ENCODE measurements at regions not wholly inside any gene's neighbourhood (a gene's known extent, or its start where the extent isn't known, plus 50 kb on each side); places are given as distances from the start of the nearest gene placed in this dataset.

DNA sequence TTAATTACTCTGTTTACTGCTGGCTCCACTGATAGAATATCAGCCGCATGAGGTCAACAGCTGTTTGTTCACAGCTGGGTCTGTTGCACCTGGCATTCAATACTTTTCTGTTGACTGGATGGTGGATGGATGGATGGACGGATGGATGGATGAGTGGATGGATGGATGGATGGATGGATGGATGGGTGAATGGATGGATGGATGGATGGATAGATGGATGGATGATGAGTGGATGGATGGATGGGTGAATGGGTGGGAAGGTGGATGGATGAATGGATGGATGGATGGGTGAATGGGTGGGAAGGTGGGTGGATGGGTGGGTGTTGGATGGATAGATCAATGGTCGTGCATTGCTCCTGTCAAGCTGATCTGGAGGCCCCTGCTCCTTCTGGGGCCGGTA lies 422.2 kb upstream of the SULF2 start:
- H3K4me2 ChIP-seq = no peak overlapping the region
- ChIA-PET POLR2A (ENCODE audit: unreplicated experiment) (no interaction called here), CTCF (no interaction called here)
- no peaks in the 10 kb centered on the region for H3K79me2 ChIP-seq (ENCODE audit: low read depth)
- H4K20me1 ChIP-seq (ENCODE audit: insufficient read depth) = no peaks in the 10 kb centered on the region
- no peaks in the 10 kb centered on the region for H3K27me3 ChIP-seq (ENCODE audit: insufficient read depth, low read depth)
- no peak overlapping the region for H3K4me3 ChIP-seq
- intact Hi-C loops (cut with micrococcal nuclease; ENCODE audit: unreplicated experiment) = no loop called here
- H3K36me3 ChIP-seq (ENCODE audit: low read depth) = no peaks in the 10 kb centered on the region
- H3K4me1 ChIP-seq (replicated peaks; ENCODE audit: insufficient read depth) = peaks cover 29% of the 10 kb centered on the region
- H3K9me3 ChIP-seq (ENCODE audit: insufficient read depth, low read depth) = no peaks in the 10 kb centered on the region
- peaks cover under 1% of the 10 kb centered on the region; the same call in 1 of the 2 replicates for H3F3A ChIP-seq (ENCODE audit: insufficient read depth, low read depth)
- no peak for TF ChIP-seq EZH2 (IDR thresholded peaks at IDR 0.05; ENCODE audit: low read depth)
- TF ChIP-seq, protein P1, sequence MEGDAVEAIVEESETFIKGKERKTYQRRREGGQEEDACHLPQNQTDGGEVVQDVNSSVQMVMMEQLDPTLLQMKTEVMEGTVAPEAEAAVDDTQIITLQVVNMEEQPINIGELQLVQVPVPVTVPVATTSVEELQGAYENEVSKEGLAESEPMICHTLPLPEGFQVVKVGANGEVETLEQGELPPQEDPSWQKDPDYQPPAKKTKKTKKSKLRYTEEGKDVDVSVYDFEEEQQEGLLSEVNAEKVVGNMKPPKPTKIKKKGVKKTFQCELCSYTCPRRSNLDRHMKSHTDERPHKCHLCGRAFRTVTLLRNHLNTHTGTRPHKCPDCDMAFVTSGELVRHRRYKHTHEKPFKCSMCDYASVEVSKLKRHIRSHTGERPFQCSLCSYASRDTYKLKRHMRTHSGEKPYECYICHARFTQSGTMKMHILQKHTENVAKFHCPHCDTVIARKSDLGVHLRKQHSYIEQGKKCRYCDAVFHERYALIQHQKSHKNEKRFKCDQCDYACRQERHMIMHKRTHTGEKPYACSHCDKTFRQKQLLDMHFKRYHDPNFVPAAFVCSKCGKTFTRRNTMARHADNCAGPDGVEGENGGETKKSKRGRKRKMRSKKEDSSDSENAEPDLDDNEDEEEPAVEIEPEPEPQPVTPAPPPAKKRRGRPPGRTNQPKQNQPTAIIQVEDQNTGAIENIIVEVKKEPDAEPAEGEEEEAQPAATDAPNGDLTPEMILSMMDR (conservative IDR thresholded peaks at IDR 0.05) = no peak
- no TSS peak for BruUV-seq (replicated peaks)
- H3K27ac ChIP-seq = no peak overlapping the region
- H3K9me2 ChIP-seq (ENCODE audit: insufficient read depth) = no peaks in the 10 kb centered on the region
- no peak overlapping the region for H2AFZ ChIP-seq
- no peak for DNase-seq

DNA sequence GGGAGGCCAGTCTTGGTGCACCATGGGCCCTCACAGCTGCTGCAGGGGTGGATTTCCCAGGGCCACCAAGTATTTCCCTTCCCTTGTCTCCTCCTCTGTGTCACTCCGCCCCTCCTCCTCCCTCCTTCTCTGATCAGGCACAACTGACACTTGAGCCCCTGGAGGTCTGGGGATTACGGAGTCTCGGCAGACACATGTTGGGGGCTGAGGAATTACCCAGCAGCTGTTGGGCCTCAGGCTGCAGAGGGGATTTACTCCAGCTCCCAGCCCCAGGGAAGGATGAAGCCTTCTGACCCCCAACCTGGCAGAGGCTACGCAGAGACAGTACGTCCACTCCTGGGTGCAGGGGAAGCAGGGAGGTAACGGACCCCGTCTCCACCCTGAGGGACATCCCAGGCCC lies 420.5 kb upstream of the SULF2 start:
- Histone ChIP-seq H3K4me2 (no peak overlapping the region), H3K36me3 (ENCODE audit: low read depth) (no peaks in the 10 kb centered on the region), H3K27ac (no peak overlapping the region), H3K27me3 (ENCODE audit: insufficient read depth, low read depth) (no peaks in the 10 kb centered on the region), H4K20me1 (ENCODE audit: insufficient read depth) (no peaks in the 10 kb centered on the region), H3K9me2 (ENCODE audit: insufficient read depth) (no peaks in the 10 kb centered on the region), H3F3A (ENCODE audit: insufficient read depth, low read depth) (no peaks in the 10 kb centered on the region; the same call in 1 of the 2 replicates), H3K9me3 (ENCODE audit: insufficient read depth, low read depth) (no peaks in the 10 kb centered on the region), H2AFZ (no peak overlapping the region), H3K4me3 (no peak overlapping the region), H3K4me1 (replicated peaks; ENCODE audit: insufficient read depth) (peaks cover 13% of the 10 kb centered on the region; the same call in 1 of the 2 replicates), H3K79me2 (ENCODE audit: low read depth) (no peaks in the 10 kb centered on the region)
- POLR2A ChIA-PET (ENCODE audit: unreplicated experiment) = no interaction called here
- BruUV-seq (replicated peaks) = no TSS peak
- CTCF ChIA-PET = no interaction called here
- intact Hi-C loops (cut with micrococcal nuclease; ENCODE audit: unreplicated experiment) = no loop called here
- TF ChIP-seq, protein P1 (conservative IDR thresholded peaks at IDR 0.05) = no peak
- no peak for TF ChIP-seq EZH2 (IDR thresholded peaks at IDR 0.05; ENCODE audit: low read depth)
- no peak for DNase-seq

DNA sequence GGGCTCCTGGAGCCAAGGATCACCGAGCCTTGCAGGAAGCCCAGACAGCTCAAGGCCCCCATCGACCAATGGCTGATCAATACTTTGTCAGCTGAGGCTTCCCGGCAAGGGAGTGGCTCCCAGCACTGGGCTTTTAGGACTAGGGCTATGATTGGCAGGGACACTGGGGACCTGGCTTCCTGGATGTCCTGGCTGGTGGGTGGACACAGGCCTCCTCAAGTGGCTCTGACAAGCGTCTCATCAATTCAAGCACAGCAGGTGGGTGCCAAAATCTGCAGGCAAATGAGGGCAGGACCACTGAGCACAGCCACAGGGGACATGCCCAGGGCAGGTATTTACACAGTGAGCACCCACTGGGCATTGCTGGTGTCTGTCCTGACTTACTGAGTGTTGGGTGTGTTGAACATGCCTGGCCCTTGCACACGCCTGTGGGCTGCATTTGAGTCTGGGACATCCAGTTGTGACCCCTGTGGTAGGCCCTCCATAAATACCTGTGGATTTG lies 420.1 kb upstream of the SULF2 start:
- Histone ChIP-seq H3K27ac (no peak overlapping the region), H3K4me2 (no peak overlapping the region), H3K79me2 (ENCODE audit: low read depth) (no peaks in the 10 kb centered on the region), H3K27me3 (ENCODE audit: insufficient read depth, low read depth) (no peaks in the 10 kb centered on the region), H3K36me3 (ENCODE audit: low read depth) (no peaks in the 10 kb centered on the region), H3K9me3 (ENCODE audit: insufficient read depth, low read depth) (no peaks in the 10 kb centered on the region), H3K9me2 (ENCODE audit: insufficient read depth) (no peaks in the 10 kb centered on the region), H2AFZ (no peak overlapping the region), H3K4me1 (replicated peaks; ENCODE audit: insufficient read depth) (peaks cover 12% of the 10 kb centered on the region; the same call in 1 of the 2 replicates), H4K20me1 (ENCODE audit: insufficient read depth) (no peaks in the 10 kb centered on the region), H3F3A (ENCODE audit: insufficient read depth, low read depth) (no peaks in the 10 kb centered on the region; the same call in 1 of the 2 replicates), H3K4me3 (no peak overlapping the region)
- intact Hi-C loops (cut with micrococcal nuclease; ENCODE audit: unreplicated experiment) = no loop called here
- TF ChIP-seq EZH2 (IDR thresholded peaks at IDR 0.05; ENCODE audit: low read depth) = no peak
- TF ChIP-seq, protein P1 (conservative IDR thresholded peaks at IDR 0.05) = no peak
- CTCF ChIA-PET = no interaction called here
- no TSS peak for BruUV-seq (replicated peaks)
- no peak for DNase-seq
- POLR2A ChIA-PET (ENCODE audit: unreplicated experiment) = no interaction called here
